Skeletal muscle satellite cell (primary cell): ENCODE measurements at regions not wholly inside any gene's neighbourhood (a gene's known extent, or its start where the extent isn't known, plus 50 kb on each side); places are given as distances from the start of the nearest gene placed in this dataset.

Experiments
- H3K27me3 ChIP-seq: 2 replicates; pipeline ENCODE4 v1.7.0; 2013; ENCODE audit warnings: low read length; ENCODE audit not compliant: control insufficient read depth, insufficient read depth
- H3K36me3 ChIP-seq: 2 replicates; pipeline ENCODE4 v1.7.0; 2013; ENCODE audit warnings: mild to moderate bottlenecking, control low read depth, low read length; ENCODE audit not compliant: insufficient read depth
- H3K4me1 ChIP-seq: 2 replicates; pipeline ENCODE4 v1.7.0; 2013; ENCODE audit warnings: low read length; ENCODE audit not compliant: control insufficient read depth, insufficient read depth
- H3K4me2 ChIP-seq: 2 replicates; pipeline ENCODE4 v1.7.0; 2013; ENCODE audit warnings: mild to moderate bottlenecking, low read length
- H3K4me3 ChIP-seq: 2 replicates; pipeline ENCODE4 v1.7.0; 2013; ENCODE audit warnings: low read length
- H3K9ac ChIP-seq: 2 replicates; pipeline ENCODE4 v1.7.0; 2013; ENCODE audit warnings: mild to moderate bottlenecking, low read depth, low read length, moderate library complexity
- H3K9me3 ChIP-seq: replicated peaks from 2 replicates; pipeline ENCODE4 v1.7.0; 2013; ENCODE audit warnings: mild to moderate bottlenecking, control low read depth, low read length

DNA sequence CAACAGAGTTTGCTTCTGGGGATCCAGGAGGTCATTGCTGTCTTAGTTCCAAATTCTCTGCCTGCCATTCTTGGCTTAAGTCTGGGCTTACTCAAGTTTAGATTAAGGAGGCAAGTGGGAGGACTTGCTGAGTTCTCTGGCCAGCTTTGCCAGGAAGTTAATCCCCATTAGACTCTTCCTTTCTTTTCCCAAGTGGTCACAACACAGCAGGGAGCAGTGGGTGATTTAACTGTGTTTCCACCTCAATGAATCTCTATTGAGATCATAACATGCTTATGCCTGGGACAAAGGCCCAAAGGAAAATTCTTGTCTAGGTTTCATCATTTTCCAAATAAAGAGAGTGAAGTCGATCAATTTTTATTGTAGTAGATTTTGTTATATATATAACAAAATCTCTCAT, 1159.6 kb downstream of the SORCS3 start:
- Histone ChIP-seq H3K27me3 (no peaks in the 10 kb centered on the region), H3K36me3 (no peaks in the 10 kb centered on the region), H3K4me1 (no peaks in the 10 kb centered on the region), H3K9ac (no peak overlapping the region), H3K4me2 (no peak overlapping the region), H3K9me3 (peaks cover 3% of the 10 kb centered on the region), H3K4me3 (no peak overlapping the region)

DNA sequence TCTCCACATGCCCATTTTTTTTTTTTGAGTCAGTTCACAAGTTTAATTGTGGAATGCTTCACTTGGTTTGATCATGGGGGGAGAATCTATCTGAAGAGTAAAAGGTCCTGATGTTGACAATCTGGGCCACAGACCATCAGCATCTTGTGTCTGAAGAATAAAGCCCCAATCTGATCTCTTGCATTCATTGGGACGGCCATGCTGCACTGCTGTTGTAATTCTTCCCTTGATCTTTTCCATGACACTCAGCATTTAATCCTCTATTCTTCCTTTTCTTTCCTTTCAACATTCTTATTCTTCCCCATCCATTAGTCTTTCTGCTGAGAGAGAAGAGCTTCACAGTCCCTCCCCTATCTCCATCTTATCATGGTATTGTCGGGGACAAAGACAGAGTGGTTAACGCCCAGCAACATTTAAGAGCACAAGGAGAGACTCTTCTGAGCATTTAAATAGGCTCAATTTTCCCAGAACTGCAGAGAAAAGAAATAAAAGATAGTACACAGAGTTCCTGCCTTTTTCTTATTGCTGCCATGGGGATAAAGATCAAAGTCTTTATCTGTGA, 1157.3 kb downstream of the SORCS3 start:
- H3K4me2 ChIP-seq = no peak overlapping the region
- no peaks in the 10 kb centered on the region for H3K36me3 ChIP-seq
- no peak overlapping the region for H3K9ac ChIP-seq
- no peaks in the 10 kb centered on the region for H3K27me3 ChIP-seq
- peaks cover 3% of the 10 kb centered on the region for H3K9me3 ChIP-seq
- H3K4me3 ChIP-seq = no peak overlapping the region
- H3K4me1 ChIP-seq = no peaks in the 10 kb centered on the region

DNA sequence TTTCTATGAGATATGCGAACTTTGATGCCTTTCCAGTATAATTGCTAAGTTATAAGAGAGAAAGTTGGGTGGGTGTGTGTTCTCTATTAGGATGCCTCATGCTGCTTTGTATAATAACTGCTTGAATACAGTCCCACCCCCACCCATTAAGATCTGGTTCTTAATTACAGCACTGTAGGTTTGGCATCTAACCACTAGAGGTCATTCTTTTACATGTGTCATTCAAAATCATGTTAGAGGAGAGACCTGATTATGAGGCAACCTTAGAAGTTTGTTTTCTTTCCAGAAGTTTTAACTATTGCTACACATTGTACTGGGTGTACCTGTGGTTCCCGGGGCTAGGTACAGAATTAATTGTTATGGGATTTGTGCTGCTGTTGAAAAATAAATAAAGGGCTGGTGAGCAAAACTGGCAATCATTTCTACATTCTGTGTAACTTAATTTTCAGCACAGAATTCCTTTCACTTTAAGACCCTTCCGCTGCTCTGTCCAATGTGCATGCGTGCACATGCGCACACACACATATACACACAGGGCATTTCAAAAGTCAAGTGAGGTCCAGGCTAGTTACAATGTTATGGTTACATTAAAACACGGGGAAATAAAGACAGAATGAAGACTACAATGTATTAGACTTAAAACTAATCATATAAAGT, 1156.3 kb downstream of the SORCS3 start:
- no peaks in the 10 kb centered on the region for H3K27me3 ChIP-seq
- no peak overlapping the region for H3K4me2 ChIP-seq
- peaks cover 4% of the 10 kb centered on the region for H3K9me3 ChIP-seq
- H3K36me3 ChIP-seq = no peaks in the 10 kb centered on the region
- no peak overlapping the region for H3K9ac ChIP-seq
- H3K4me3 ChIP-seq = no peak overlapping the region
- H3K4me1 ChIP-seq = no peaks in the 10 kb centered on the region

DNA sequence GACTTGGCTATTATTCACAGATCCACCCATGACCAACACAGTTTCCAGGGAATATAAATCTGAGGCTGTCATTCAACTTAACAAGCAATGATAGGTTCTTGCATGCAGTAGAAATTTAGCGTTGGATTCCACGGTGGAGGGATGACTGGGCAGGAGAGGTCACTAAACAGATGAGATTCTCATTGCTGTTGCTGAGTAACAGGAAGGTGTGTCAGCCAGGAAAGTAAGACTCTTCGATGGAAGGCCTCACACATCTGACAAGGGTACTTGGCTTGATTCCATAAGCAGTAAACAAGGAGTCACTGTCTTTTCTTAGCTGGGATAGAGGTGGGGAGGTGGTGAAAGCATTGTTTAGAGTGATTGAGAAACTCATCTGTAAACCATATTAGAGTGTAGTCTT, 1152.0 kb downstream of the SORCS3 start:
- Histone ChIP-seq H3K4me3 (no peak overlapping the region), H3K36me3 (no peaks in the 10 kb centered on the region), H3K27me3 (no peaks in the 10 kb centered on the region), H3K9ac (no peak overlapping the region), H3K9me3 (peaks cover 5% of the 10 kb centered on the region), H3K4me1 (no peaks in the 10 kb centered on the region), H3K4me2 (no peak overlapping the region)

DNA sequence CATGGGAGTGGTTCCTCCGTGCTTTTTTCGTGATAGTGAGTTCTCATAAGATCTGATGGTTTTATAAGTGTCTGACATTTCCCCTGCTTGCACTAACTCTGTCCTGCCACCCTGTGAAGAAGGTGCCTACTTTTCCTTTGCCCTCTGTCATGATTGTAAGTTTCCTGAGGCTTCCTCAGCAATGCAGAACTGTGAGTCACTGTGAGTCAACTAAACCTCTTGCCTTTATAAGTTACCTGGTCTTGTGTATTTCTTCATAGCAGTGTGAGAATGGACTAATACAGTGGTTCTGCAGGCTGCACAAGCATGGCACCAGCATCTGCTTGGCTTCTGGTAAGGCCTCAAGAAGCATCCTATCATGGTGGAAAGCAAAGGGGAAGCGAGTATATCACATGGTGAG, 1144.6 kb downstream of the SORCS3 start:
- Histone ChIP-seq H3K36me3 (no peaks in the 10 kb centered on the region), H3K4me3 (no peak overlapping the region)

DNA sequence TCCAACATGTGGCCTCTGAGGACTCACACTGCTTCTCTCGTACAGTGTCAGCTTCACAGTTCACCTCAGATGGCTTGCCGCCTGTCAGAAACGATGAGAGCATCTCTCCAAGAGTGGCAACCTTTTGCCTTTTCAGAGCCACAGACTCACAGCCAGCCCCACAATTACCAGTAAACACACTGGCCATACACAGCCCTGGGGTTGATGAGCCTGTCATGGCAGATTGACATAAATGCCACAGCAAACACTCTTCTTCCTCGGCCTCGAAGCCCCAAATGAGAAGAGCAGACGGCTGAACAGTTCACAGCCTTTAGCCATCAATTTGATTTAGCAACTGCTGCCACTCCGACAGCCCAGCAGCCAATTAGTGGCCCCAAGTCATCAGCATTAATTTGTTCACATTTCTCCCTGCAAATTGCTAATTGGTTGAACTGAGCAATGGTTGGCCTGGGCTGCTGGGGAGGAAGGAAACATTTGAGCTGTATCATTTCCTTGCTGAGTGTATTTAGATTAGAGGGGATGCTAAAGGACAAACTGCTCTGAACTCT, 1142.9 kb downstream of the SORCS3 start:
- peaks cover 5% of the 10 kb centered on the region for H3K9me3 ChIP-seq
- H3K4me1 ChIP-seq = no peaks in the 10 kb centered on the region
- no peak overlapping the region for H3K4me3 ChIP-seq
- H3K36me3 ChIP-seq = no peaks in the 10 kb centered on the region
- H3K9ac ChIP-seq = no peak overlapping the region
- no peaks in the 10 kb centered on the region for H3K27me3 ChIP-seq
- no peak overlapping the region for H3K4me2 ChIP-seq

More for the DNA sequence above, 1144.6 kb downstream of the SORCS3 start:
- Histone ChIP-seq H3K4me1 (no peaks in the 10 kb centered on the region), H3K27me3 (no peaks in the 10 kb centered on the region), H3K9me3 (peaks cover 5% of the 10 kb centered on the region), H3K4me2 (no peak overlapping the region), H3K9ac (no peak overlapping the region)

DNA sequence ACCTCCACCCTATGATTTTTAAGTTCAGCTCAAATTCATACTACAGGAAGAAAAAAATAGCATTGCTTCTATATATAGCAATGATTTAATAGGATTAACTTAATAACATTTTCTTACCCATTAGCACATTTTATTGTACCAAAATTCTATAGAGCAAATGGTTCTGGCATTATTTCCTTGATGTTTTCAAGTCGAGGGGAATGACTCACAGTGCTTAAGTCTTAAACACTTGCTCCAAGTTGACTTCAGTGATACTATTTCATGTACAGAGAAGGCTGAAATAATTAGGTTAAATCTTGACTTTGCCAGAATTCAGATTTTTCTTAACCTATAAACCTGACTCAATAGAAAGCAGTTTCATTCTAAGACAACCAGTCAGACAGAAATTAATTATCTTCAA, 1133.8 kb downstream of the SORCS3 start:
- Histone ChIP-seq H3K4me2 (no peak overlapping the region), H3K9me3 (peaks cover 3% of the 10 kb centered on the region), H3K9ac (no peak overlapping the region), H3K36me3 (no peaks in the 10 kb centered on the region), H3K4me1 (no peaks in the 10 kb centered on the region), H3K4me3 (no peak overlapping the region), H3K27me3 (no peaks in the 10 kb centered on the region)

DNA sequence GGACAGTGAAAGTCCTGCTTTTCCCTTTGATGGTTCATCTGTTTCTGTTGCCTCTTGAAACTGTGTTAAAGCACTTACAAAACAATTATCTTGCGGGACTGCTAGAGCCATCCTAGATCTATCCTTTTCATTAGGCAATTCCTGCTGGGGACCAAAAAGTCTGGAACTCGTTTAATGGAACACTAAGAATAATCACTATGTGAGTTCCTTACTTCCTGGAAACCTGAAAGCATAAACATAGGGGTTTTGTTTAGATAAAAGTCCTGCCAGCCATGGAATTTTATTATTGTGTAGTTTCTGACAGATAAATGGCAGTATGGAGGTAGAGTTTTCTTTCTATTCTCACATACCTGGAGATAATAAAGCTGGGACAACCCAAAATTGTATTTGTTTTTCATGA, 1133.3 kb downstream of the SORCS3 start:
- Histone ChIP-seq H3K4me1 (no peaks in the 10 kb centered on the region), H3K27me3 (no peaks in the 10 kb centered on the region), H3K9ac (no peak overlapping the region), H3K36me3 (no peaks in the 10 kb centered on the region), H3K4me2 (no peak overlapping the region), H3K4me3 (no peak overlapping the region), H3K9me3 (peaks cover 3% of the 10 kb centered on the region)

DNA sequence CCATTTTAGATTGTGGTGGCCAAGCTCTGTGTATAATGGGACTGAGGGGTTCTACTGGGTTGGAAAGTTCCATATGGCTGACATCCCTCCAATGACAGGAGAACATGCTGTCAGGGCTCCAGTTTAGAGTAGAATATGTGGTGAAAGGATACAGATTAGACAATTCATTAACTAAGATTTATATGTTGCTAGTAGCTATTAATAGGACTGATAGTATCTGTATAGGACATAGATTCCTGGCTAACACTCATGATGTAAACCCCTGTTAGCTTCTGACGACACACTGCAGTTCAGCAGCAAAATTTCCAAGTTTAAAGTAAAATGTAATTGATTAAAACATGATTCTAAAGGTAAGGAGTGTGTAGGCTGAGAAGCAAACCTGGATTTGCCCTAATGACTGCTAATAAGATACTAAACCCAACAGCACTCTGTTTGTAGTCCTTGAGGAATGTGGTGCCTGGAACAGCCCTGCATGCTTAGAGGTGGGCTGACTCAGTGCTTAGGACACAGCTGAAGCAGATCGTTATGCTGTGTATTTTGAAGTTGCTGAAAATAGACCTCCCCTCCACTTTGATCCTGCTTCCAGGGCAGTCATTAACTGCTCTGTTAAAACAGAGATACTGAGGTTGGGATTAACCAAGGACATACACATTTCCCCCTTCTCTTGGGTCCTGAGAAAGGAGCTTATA, 1129.6 kb downstream of the SORCS3 start:
- H3K27me3 ChIP-seq = no peaks in the 10 kb centered on the region
- no peaks in the 10 kb centered on the region for H3K36me3 ChIP-seq
- H3K4me3 ChIP-seq = no peak overlapping the region
- no peak overlapping the region for H3K4me2 ChIP-seq
- H3K9me3 ChIP-seq = peaks cover 6% of the 10 kb centered on the region
- no peaks in the 10 kb centered on the region for H3K4me1 ChIP-seq
- no peak overlapping the region for H3K9ac ChIP-seq

DNA sequence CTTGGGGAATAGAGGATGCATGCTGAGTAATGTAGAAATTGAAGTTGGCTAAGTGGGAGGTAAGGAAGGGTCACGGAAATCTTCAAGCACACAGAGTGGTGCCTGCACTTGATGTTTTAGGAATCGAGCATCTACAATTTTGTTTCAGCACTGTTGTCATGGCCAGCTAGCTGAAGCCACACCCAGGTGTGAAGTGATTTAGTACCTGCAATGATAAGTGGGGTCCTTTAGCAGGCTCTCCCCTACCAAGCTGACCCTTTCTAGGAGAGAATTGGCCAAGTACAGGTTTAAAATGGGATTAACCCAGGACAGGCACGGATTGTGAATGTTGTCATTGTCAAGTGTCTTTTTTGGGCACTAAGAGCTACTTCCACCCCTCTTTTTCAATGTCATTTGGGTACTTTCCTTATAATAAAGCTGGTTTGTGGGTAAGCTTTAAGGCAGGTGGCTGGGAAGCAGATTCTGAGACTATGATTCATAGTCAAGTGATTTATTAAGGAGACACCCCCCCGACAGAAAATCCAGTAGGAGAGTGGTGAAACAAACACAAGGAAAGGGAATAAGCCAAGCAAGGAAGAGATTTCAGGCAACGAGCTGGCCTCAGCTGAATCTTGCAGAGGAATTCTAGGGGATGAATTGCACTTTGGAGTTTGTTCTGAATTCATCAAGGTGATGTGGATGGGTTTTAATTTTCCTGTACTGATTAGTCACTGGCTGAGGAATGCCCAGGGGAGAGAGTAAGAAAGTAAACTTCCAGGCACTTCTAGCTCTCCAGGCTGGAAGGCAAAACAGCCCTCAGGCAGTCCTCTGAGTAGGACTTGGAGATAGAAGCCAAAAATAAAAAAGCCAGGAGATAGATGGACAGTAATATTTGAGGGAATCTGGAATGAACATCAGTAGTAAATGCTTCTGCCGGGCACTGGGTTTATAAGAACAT, 1128.4 kb downstream of the SORCS3 start:
- Histone ChIP-seq H3K36me3 (no peaks in the 10 kb centered on the region), H3K4me3 (no peak overlapping the region)

DNA sequence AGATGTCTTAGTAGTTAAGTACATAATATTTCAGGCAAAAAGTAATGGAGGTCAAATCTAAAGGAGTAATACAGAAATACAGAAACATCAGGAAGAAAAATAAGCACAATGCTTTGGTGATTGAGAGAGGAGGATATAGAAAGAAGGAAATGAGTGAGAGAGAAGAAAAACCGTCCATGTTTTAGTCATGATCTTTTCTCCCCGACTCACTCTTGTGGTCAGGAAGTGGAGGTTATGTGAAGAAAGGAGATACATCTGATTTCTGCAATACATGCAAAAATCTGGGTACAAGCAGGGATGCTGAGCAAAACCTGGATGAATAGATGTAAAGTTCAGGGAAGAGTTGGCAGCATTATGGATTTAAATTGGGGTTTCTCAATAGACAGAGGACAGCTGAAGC, 1122.5 kb downstream of the SORCS3 start:
- H3K4me2 ChIP-seq = no peak overlapping the region
- peaks cover 2% of the 10 kb centered on the region for H3K9me3 ChIP-seq
- no peaks in the 10 kb centered on the region for H3K36me3 ChIP-seq
- H3K27me3 ChIP-seq = no peaks in the 10 kb centered on the region
- H3K4me3 ChIP-seq = no peak overlapping the region
- H3K4me1 ChIP-seq = no peaks in the 10 kb centered on the region
- H3K9ac ChIP-seq = no peak overlapping the region

More for the DNA sequence above, 1128.4 kb downstream of the SORCS3 start:
- Histone ChIP-seq H3K9ac (no peak overlapping the region), H3K9me3 (peaks cover 6% of the 10 kb centered on the region), H3K4me2 (no peak overlapping the region), H3K4me1 (no peaks in the 10 kb centered on the region), H3K27me3 (no peaks in the 10 kb centered on the region)
